Fibroblast of the conjunctiva (primary cell): ENCODE measurements at regions not wholly inside any gene's neighbourhood (a gene's known extent, or its start where the extent isn't known, plus 50 kb on each side); places are given as distances from the start of the nearest gene placed in this dataset.
"Not testable (repeated sequence)": the region's sequence is repeated elsewhere in the genome, so short reads cannot be mapped to it uniquely, and the experiment has no call there.

Source experiments
- DNase-seq: peaks from one replicate; pipeline ENCODE4 v3.0.0-alpha.2; 2010; ENCODE audit warnings: low read depth

GRCh38 chr9:31112491-31112890 is 1272.0 kb upstream of the ACO1 start:
- DNase-seq: no peak

GRCh38 chr9:31114346-31114745 is 1270.1 kb upstream of the ACO1 start:
- no peak for DNase-seq

- DNase-seq: peak; percentile 9
Observed at GRCh38 chr9:31119890-31120454, 1264.5 kb upstream of the ACO1 start.

GRCh38 chr9:31124389-31124788 is 1260.1 kb upstream of the ACO1 start:
- DNase-seq: no peak

- no peak for DNase-seq
Observed at GRCh38 chr9:31135567-31135966, 1248.9 kb upstream of the ACO1 start.

- no peak for DNase-seq
Observed at GRCh38 chr9:31136524-31136923, 1247.9 kb upstream of the ACO1 start.

- DNase-seq: peak; percentile 8
Observed at GRCh38 chr9:31137176-31138160, 1247.0 kb upstream of the ACO1 start.

GRCh38 chr9:31140316-31140715 is 1244.1 kb upstream of the ACO1 start:
- DNase-seq: no peak

- no peak for DNase-seq
Observed at GRCh38 chr9:31142456-31142855, 1242.0 kb upstream of the ACO1 start.

GRCh38 chr9:31144614-31145013 is 1239.8 kb upstream of the ACO1 start:
- no peak for DNase-seq

GRCh38 chr9:31146485-31147166 is 1237.8 kb upstream of the ACO1 start:
- DNase-seq: no peak

- DNase-seq: no peak
Observed at GRCh38 chr9:31153250-31153840, 1231.1 kb upstream of the ACO1 start.

GRCh38 chr9:31166516-31166915 is 1217.9 kb upstream of the ACO1 start:
- no peak for DNase-seq

- no peak for DNase-seq
Observed at GRCh38 chr9:31168161-31168560, 1216.3 kb upstream of the ACO1 start.

GRCh38 chr9:31174681-31175080 is 1209.8 kb upstream of the ACO1 start:
- no peak for DNase-seq

GRCh38 chr9:31183866-31184265 is 1200.6 kb upstream of the ACO1 start:
- no peak for DNase-seq

- no peak for DNase-seq
Observed at GRCh38 chr9:31185831-31186230, 1198.6 kb upstream of the ACO1 start.

- DNase-seq: no peak
Observed at GRCh38 chr9:31188496-31188895, 1195.9 kb upstream of the ACO1 start.

- no peak for DNase-seq
Observed at GRCh38 chr9:31210978-31211570, 1173.4 kb upstream of the ACO1 start.

- not testable (repeated sequence) for DNase-seq
Observed at GRCh38 chr9:31229976-31230375, 1154.5 kb upstream of the ACO1 start.

GRCh38 chr9:31232485-31232884 is 1152.0 kb upstream of the ACO1 start:
- DNase-seq: no peak

- no peak for DNase-seq
Observed at GRCh38 chr9:31236344-31236743, 1148.1 kb upstream of the ACO1 start.
